ENCODE measurements at regions not wholly inside any gene's neighbourhood (a gene's known extent, or its start where the extent isn't known, plus 50 kb on each side); places are given as distances from the start of the nearest gene placed in this dataset.
A peak's percentile ranks its signal among the peaks of the same experiment; 100 is the strongest.

GRCh38 chr4:74618166-74618565, 173.2 kb downstream of the AREG start:
- no peaks in the 10 kb centered on the region for H3K9me3 ChIP-seq
- no peaks in the 10 kb centered on the region for H3K36me3 ChIP-seq (ENCODE audit: low read depth, missing control alignments)
- no peaks in the 10 kb centered on the region for H3K27me3 ChIP-seq
- intact Hi-C loops (cut with DNase I; ENCODE audit: low total_unique reads): no loop called here
- TF ChIP-seq POLR2A (IDR thresholded peaks at IDR 0.05) (no peak), CTCF (IDR thresholded peaks at IDR 0.05) (no peak)
- no peak overlapping the region for H3K27ac ChIP-seq
- H3K4me3 ChIP-seq: no peak overlapping the region
- DNase-seq: no peak
- no peaks in the 10 kb centered on the region for H3K4me1 ChIP-seq
- 65 to 97% methylated on average over 1 of the region's 1 CpG for WGBS, 2 donors

- no peak for DNase-seq
Observed at GRCh38 chr4:74618659-74619058, 173.7 kb downstream of the AREG start.

DNA sequence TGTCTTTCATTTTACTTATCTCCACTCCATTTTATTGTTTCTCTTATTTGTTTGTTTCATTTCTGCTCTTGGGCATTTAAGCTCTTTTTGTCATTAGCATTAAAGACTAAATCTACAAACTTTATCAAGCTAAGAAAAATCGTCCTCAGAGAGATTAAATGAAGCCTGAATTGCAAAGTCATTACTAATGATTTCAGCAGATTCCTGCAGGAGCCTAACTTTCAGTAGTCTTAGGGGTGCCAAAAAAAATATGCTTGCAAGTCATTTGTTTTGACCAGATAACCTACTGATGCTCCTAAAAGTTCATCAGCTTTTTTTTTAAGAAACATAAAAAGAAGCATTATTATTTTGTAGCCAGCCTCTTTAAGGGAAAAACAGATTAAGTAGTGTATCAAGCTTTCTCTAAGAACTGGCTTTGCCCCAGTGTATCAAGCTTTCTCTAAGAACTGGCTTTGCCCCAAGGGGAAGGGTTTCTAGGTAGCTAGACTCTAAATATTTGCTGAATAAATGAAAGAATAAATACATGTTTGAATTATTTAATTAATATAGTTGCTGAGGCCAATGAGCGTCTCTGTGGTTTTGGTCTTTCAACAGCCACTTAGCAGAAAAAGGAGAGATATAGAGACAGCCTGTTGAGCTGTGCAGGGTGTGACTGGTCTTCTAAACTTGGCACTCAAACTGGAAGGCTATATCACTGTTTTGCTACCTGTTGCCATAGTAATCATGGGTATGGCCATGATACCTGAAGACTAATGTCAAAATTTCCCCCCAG, 174.2 kb downstream of the BTC start:
- DNase-seq: no peak
- TF ChIP-seq POLR2A (IDR thresholded peaks at IDR 0.05): no peak
- TF ChIP-seq CTCF (IDR thresholded peaks at IDR 0.05): no peak
- intact Hi-C loops (cut with DNase I; ENCODE audit: low total_unique reads): no loop called here
- no peaks in the 10 kb centered on the region for H3K4me1 ChIP-seq
- no peaks in the 10 kb centered on the region for H3K9me3 ChIP-seq
- no peaks in the 10 kb centered on the region for H3K27me3 ChIP-seq
- H3K4me3 ChIP-seq: no peak overlapping the region
- WGBS, 2 donors: 47% methylated on average over 2 of the region's 2 CpGs
- no peaks in the 10 kb centered on the region for H3K36me3 ChIP-seq (ENCODE audit: low read depth, missing control alignments)
- H3K27ac ChIP-seq: no peak overlapping the region

More at GRCh38 chr4:74618659-74619058, 173.7 kb downstream of the AREG start:
- H3K36me3 ChIP-seq (ENCODE audit: low read depth, missing control alignments): no peaks in the 10 kb centered on the region
- H3K4me1 ChIP-seq: no peaks in the 10 kb centered on the region
- TF ChIP-seq CTCF (IDR thresholded peaks at IDR 0.05): no peak
- TF ChIP-seq POLR2A (IDR thresholded peaks at IDR 0.05): no peak
- no peaks in the 10 kb centered on the region for H3K9me3 ChIP-seq
- no peak overlapping the region for H3K4me3 ChIP-seq
- H3K27ac ChIP-seq: no peak overlapping the region
- no peaks in the 10 kb centered on the region for H3K27me3 ChIP-seq
- WGBS, 2 donors: 84 to 87% methylated on average over 1 of the region's 1 CpG
- intact Hi-C loops (cut with DNase I; ENCODE audit: low total_unique reads): no loop called here

- H3K36me3 ChIP-seq (ENCODE audit: low read depth, missing control alignments): no peaks in the 10 kb centered on the region
- H3K27ac ChIP-seq: no peak overlapping the region
- H3K4me3 ChIP-seq: no peak overlapping the region
- H3K9me3 ChIP-seq: no peaks in the 10 kb centered on the region
- TF ChIP-seq CTCF (IDR thresholded peaks at IDR 0.05) (no peak), POLR2A (IDR thresholded peaks at IDR 0.05) (no peak)
- DNase-seq: no peak
- no peaks in the 10 kb centered on the region for H3K27me3 ChIP-seq
- no peaks in the 10 kb centered on the region for H3K4me1 ChIP-seq
- intact Hi-C loops (cut with DNase I; ENCODE audit: low total_unique reads): no loop called here
Observed at GRCh38 chr4:74621616-74622015, 172.7 kb downstream of the BTC start.

- 43 to 47% methylated on average over 3 of the region's 3 CpGs for WGBS, 2 donors
- no peak for TF ChIP-seq POLR2A (IDR thresholded peaks at IDR 0.05)
- peak; percentile 33 to 51 (median 51) for TF ChIP-seq CTCF (IDR thresholded peaks at IDR 0.05)
- no peaks in the 10 kb centered on the region for H3K4me1 ChIP-seq
- no peak overlapping the region for H3K27ac ChIP-seq
- H3K4me3 ChIP-seq: no peak overlapping the region
- H3K36me3 ChIP-seq (ENCODE audit: low read depth, missing control alignments): no peaks in the 10 kb centered on the region
- no peaks in the 10 kb centered on the region for H3K27me3 ChIP-seq
- DNase-seq: peak; percentile 60
- intact Hi-C loops (cut with DNase I; ENCODE audit: low total_unique reads): no loop called here
- H3K9me3 ChIP-seq: no peaks in the 10 kb centered on the region
Observed at GRCh38 chr4:74623041-74623440, 171.3 kb downstream of the BTC start.
